GM12892 (cell line): ENCODE measurements at regions not wholly inside any gene's neighbourhood (a gene's known extent, or its start where the extent isn't known, plus 50 kb on each side); places are given as distances from the start of the nearest gene placed in this dataset.

ENCODE experiments used
- POLR2A ChIP-seq: IDR thresholded peaks from 2 replicates; pipeline ENCODE4 v1.6.1; 2011; ENCODE audit warnings: low read depth, low read length, control low read depth
- POLR2AphosphoS5 ChIP-seq: IDR thresholded peaks from 2 replicates; pipeline ENCODE4 v1.6.1; 2011; ENCODE audit warnings: low read depth, low read length, control low read depth
- TAF1 ChIP-seq: IDR thresholded peaks from 2 replicates; pipeline ENCODE4 v1.6.1; 2011; ENCODE audit warnings: low read depth, mild to moderate bottlenecking, control low read depth, low read length, borderline replicate concordance

GRCh38 chr11:71094296-71095077 lies 157.9 kb downstream of the SHANK2 start:
- TF ChIP-seq TAF1 (no peak), POLR2A (no peak), POLR2AphosphoS5 (no peak)
